SK-N-SH treated with all-trans-retinoic acid at 6 μM for 48 hours (cell line): ENCODE measurements at regions not wholly inside any gene's neighbourhood (a gene's known extent, or its start where the extent isn't known, plus 50 kb on each side); places are given as distances from the start of the nearest gene placed in this dataset.

ENCODE experiments used
- ARNTL ChIP-seq: fragments of 450-650 bp; formaldehyde crosslinking; IDR thresholded peaks from 2 replicates; pipeline ENCODE4 v1.5.0; 2020; ENCODE audit warnings: low read depth, mild to moderate bottlenecking, moderate library complexity, borderline replicate concordance
- CSDC2 ChIP-seq: fragments of 250-450 bp; sonication (Bioruptor Pico); IDR thresholded peaks from 2 replicates; pipeline ENCODE4 v1.5.0; 2020; ENCODE audit warnings: mild to moderate bottlenecking, moderate library complexity
- OSR1 ChIP-seq: fragments of 250-450 bp; sonication (Bioruptor Pico); IDR thresholded peaks from 2 replicates; pipeline ENCODE4 v1.8.0; 2022; ENCODE audit warnings: moderate library complexity, mild to moderate bottlenecking, inconsistent platforms
- TCF4 ChIP-seq: fragments of 250-450 bp; sonication (Bioruptor Pico); IDR thresholded peaks from 2 replicates; pipeline ENCODE4 v1.8.0; 2021; ENCODE audit warnings: mild to moderate bottlenecking, moderate library complexity, borderline replicate concordance
- ZC3H10 ChIP-seq: fragments of 250-450 bp; sonication (Bioruptor Pico); IDR thresholded peaks from 2 replicates; pipeline ENCODE4 v1.5.1; 2021; ENCODE audit warnings: mild to moderate bottlenecking, moderate library complexity
- ZFP30 ChIP-seq: fragments of 450-650 bp; formaldehyde crosslinking; IDR thresholded peaks from 2 replicates; pipeline ENCODE4 v1.5.0; 2022; ENCODE audit warnings: mild to moderate bottlenecking, moderate library complexity
- ZNF565 ChIP-seq: fragments of 450-650 bp; formaldehyde crosslinking; conservative IDR thresholded peaks from 2 replicates; pipeline ENCODE4 v1.5.0; 2020; ENCODE audit warnings: low read depth, mild to moderate bottlenecking, moderate library complexity
- ZNF70 ChIP-seq: fragments of 450-650 bp; formaldehyde crosslinking; IDR thresholded peaks from 2 replicates; pipeline ENCODE4 v1.5.0; 2020; ENCODE audit warnings: mild to moderate bottlenecking, moderate library complexity

GRCh38 chr5:14063691-14064090, 79.5 kb upstream of the TRIO start:
- TF ChIP-seq ARNTL (CRISPR knock-in tag): no peak
- no peak for TF ChIP-seq TCF4
- no peak for TF ChIP-seq ZNF565
- no peak for TF ChIP-seq OSR1 (CRISPR knock-in tag)
- TF ChIP-seq ZNF70 (CRISPR knock-in tag): no peak
- no peak for TF ChIP-seq ZFP30 (CRISPR knock-in tag)
- TF ChIP-seq CSDC2 (CRISPR knock-in tag): no peak
- no peak for TF ChIP-seq ZC3H10 (CRISPR knock-in tag)
